ENCODE measurements at regions not wholly inside any gene's neighbourhood (a gene's known extent, or its start where the extent isn't known, plus 50 kb on each side); places are given as distances from the start of the nearest gene placed in this dataset.

DNA sequence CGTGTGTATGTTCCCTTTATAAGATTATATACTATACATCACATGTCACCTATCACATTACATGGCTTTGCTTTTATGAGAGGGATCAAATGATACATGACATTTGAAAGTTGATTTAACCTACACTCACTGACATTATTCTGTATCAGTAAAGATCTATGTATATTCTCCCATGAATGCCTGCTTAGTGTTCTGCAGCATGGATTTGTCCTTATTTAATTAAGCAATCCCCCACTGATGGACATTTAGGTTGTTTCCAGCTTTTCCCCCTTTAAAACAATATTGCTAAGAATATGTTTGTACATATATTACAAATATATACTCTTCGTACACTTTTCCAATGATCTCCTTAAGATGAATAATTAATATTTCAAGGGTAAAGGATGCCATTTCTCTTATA, 297.4 kb downstream of the TFAP2C start:
- TF ChIP-seq, protein P1, sequence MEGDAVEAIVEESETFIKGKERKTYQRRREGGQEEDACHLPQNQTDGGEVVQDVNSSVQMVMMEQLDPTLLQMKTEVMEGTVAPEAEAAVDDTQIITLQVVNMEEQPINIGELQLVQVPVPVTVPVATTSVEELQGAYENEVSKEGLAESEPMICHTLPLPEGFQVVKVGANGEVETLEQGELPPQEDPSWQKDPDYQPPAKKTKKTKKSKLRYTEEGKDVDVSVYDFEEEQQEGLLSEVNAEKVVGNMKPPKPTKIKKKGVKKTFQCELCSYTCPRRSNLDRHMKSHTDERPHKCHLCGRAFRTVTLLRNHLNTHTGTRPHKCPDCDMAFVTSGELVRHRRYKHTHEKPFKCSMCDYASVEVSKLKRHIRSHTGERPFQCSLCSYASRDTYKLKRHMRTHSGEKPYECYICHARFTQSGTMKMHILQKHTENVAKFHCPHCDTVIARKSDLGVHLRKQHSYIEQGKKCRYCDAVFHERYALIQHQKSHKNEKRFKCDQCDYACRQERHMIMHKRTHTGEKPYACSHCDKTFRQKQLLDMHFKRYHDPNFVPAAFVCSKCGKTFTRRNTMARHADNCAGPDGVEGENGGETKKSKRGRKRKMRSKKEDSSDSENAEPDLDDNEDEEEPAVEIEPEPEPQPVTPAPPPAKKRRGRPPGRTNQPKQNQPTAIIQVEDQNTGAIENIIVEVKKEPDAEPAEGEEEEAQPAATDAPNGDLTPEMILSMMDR (conservative IDR thresholded peaks at IDR 0.05): no peak
- no peak for TF ChIP-seq ZFX (IDR thresholded peaks at IDR 0.05)
